ENCODE measurements at regions not wholly inside any gene's neighbourhood (a gene's known extent, or its start where the extent isn't known, plus 50 kb on each side); places are given as distances from the start of the nearest gene placed in this dataset.

GRCh38 chr1:232684371-232685105 lies 54.6 kb upstream of the SIPA1L2 start:
- TF ChIP-seq ZNF274 (IDR thresholded peaks at IDR 0.05; ENCODE audit: low read depth, low read length): no peak
- no peak for TF ChIP-seq SUZ12 (IDR thresholded peaks at IDR 0.05; ENCODE audit: extremely low read depth, insufficient read depth, insufficient read length)
